ENCODE measurements at regions not wholly inside any gene's neighbourhood (a gene's known extent, or its start where the extent isn't known, plus 50 kb on each side); places are given as distances from the start of the nearest gene placed in this dataset.

DNA sequence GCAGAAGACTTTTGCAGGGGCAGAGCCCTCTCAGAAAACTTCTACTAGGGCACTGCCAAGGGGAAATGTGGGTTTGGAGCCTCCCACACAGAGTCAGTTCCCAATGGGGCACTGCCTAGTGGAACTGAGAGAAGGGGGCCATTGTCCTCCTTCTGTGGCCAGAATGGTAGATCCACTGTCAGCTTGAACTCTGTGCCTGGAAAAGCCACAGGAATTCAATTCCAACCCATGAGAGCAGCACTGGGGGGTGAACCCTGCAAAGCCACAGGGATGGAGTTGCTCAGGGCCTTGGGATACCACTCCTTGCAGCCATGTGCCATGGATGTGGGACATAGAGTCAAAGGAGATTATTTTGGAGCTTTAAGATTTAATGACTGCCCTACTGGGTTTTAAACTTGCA, 262.2 kb upstream of the SEMA3C start:
- TF ChIP-seq POLR2A (IDR thresholded peaks at IDR 0.05; ENCODE audit: low read depth, low read length), result no peak
- no peak for TF ChIP-seq POLR2AphosphoS5 (IDR thresholded peaks at IDR 0.05; ENCODE audit: low read depth, low read length)
